Cardiac muscle cell (in vitro differentiated cells and primary cell): ENCODE measurements at regions not wholly inside any gene's neighbourhood (a gene's known extent, or its start where the extent isn't known, plus 50 kb on each side); places are given as distances from the start of the nearest gene placed in this dataset.
A peak's percentile ranks its signal among the peaks of the same experiment; 100 is the strongest.

Source experiments
- DNase-seq, 2 donors: peaks; one replicate each; pipeline versions ENCODE4 v3.0.0 to v3.0.0-alpha.2; 2010 to 2017; ENCODE audit warnings: low read depth in 1 of 2, low spot score in 1 of 2
- H3K27ac ChIP-seq: fragments of 200-600 bp; sonication (generic); 2 replicates; pipeline ENCODE4 v1.5.1; 2016
- H3K27me3 ChIP-seq: fragments of 200-600 bp; sonication (generic); 2 replicates; pipeline ENCODE4 v1.6.0; 2016; ENCODE audit warnings: control low read depth
- H3K36me3 ChIP-seq: fragments of 200-600 bp; sonication (generic); 2 replicates; pipeline ENCODE4 v1.5.1; 2016; ENCODE audit warnings: control low read depth
- H3K4me1 ChIP-seq: fragments of 200-600 bp; sonication (generic); 2 replicates; pipeline ENCODE4 v1.8.1; 2017; ENCODE audit warnings: low read depth, mild to moderate bottlenecking, mixed run types
- H3K4me3 ChIP-seq: fragments of 200-600 bp; sonication (generic); 2 replicates; pipeline ENCODE4 v1.5.1; 2016; ENCODE audit warnings: mild to moderate bottlenecking
- H3K9me3 ChIP-seq: fragments of 200-600 bp; sonication (generic); 2 replicates; pipeline ENCODE4 v1.5.1; 2017; ENCODE audit warnings: low read depth, mild to moderate bottlenecking, control low read depth
- TF ChIP-seq, protein P1 (sequence below): IDR thresholded peaks from 2 replicates; pipeline ENCODE4 v1.5.1; 2012; ENCODE audit warnings: low read depth, mild to moderate bottlenecking, low read length

DNA sequence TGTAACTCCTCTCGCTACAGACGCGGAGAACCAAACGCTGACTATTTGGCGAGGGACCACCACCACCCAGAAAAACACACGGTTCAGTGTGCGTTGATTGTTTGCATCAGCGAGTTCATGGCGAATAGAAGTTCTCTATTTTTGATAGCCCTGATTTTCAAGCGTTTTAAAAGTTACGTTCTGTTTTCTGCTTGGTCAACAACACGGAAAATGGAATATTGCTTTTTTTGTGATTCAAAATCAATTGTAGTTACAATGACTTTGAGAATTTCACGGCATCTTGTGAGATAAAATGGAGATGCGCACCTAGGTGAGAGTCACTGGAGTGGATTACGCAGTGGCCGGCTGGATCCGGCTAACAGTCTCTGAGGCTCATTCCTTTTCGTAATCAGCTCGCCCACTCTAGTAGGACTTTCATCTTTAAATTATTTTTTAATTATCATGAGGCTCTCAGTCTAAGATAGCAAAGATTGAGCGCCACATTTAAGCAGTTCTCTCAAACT is 54.8 kb downstream of the CCDC54 start:
- no peaks in the 10 kb centered on the region for H3K36me3 ChIP-seq
- no peaks in the 10 kb centered on the region for H3K9me3 ChIP-seq

DNA sequence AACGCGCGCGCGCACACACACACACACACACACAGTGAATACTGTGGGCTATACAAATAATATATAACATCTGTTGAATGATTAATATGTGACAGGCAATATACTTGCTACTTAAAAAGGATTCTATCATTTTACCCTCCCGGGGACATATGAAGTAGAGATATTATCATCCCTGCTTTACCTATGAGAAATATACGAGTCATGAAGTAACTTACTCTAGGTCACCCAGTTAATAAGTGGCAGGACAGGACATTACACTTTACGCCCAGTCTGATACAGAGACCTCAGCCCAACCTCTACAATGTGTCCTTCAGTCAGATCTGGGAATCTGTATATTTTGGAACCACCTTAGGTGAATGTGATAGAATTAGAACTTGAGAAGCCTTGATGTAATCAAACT is 55.4 kb downstream of the CCDC54 start:
- Histone ChIP-seq H3K9me3 (no peaks in the 10 kb centered on the region), H3K27me3 (peaks cover 21% of the 10 kb centered on the region), H3K4me3 (no peak overlapping the region), H3K36me3 (no peaks in the 10 kb centered on the region), H3K4me1 (peaks cover 5% of the 10 kb centered on the region), H3K27ac (no peak overlapping the region)
- TF ChIP-seq, protein P1, sequence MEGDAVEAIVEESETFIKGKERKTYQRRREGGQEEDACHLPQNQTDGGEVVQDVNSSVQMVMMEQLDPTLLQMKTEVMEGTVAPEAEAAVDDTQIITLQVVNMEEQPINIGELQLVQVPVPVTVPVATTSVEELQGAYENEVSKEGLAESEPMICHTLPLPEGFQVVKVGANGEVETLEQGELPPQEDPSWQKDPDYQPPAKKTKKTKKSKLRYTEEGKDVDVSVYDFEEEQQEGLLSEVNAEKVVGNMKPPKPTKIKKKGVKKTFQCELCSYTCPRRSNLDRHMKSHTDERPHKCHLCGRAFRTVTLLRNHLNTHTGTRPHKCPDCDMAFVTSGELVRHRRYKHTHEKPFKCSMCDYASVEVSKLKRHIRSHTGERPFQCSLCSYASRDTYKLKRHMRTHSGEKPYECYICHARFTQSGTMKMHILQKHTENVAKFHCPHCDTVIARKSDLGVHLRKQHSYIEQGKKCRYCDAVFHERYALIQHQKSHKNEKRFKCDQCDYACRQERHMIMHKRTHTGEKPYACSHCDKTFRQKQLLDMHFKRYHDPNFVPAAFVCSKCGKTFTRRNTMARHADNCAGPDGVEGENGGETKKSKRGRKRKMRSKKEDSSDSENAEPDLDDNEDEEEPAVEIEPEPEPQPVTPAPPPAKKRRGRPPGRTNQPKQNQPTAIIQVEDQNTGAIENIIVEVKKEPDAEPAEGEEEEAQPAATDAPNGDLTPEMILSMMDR = no peak
- DNase-seq = no peak

More for the DNA sequence above, 54.8 kb downstream of the CCDC54 start:
- H3K4me1 ChIP-seq = peaks cover 5% of the 10 kb centered on the region
- H3K27ac ChIP-seq = no peak overlapping the region
- DNase-seq = peak in 1 of 2 donors; percentile 42
- peaks cover 21% of the 10 kb centered on the region for H3K27me3 ChIP-seq
- TF ChIP-seq, protein P1 = no peak
- H3K4me3 ChIP-seq = peak overlapping the region; percentile 41

DNA sequence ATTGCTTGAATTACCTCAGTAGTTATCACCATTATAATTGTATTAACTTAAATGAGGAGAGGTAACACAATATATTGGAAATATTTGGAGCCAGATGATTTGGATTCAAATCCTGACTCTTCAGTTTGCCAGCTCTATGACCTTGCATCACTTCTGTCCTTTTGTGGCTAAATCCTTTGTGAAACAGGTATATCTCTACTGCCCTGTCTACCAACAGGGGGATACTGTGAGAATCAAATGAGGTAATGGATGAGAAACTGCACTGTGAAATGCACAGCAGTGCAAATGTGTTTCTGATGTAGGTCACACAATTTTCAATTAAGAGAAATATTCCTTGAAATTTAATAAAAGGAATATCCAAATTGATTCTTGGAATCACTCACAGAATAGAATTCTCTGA is 58.8 kb downstream of the CCDC54 start:
- TF ChIP-seq, protein P1 = no peak
- Histone ChIP-seq H3K36me3 (no peaks in the 10 kb centered on the region), H3K4me3 (no peak overlapping the region), H3K9me3 (no peaks in the 10 kb centered on the region), H3K4me1 (no peaks in the 10 kb centered on the region), H3K27ac (no peak overlapping the region), H3K27me3 (peaks cover 9% of the 10 kb centered on the region)
- DNase-seq = no peak

DNA sequence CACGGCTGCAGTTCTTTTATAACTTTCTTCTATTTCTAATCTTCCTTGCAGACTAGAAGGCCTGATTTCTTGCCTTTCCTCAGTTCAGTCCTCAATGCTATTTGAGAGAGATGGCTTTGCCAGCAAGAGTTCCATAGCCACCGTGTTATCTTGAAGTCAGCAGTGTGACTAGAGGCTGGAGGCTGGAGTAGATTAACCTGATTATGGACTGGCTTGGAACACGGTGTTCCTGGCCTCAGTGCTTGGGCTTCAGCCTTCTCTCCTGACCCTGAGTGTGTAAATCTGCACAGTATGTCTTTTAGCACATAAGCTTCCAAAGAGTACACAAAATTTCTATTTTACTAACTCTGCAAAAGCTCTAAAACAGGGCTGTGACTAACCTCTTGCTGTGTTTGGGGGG is 61.4 kb downstream of the CCDC54 start:
- Histone ChIP-seq H3K36me3 (no peaks in the 10 kb centered on the region), H3K27me3 (no peaks in the 10 kb centered on the region), H3K4me1 (no peaks in the 10 kb centered on the region), H3K9me3 (no peaks in the 10 kb centered on the region), H3K27ac (no peak overlapping the region), H3K4me3 (no peak overlapping the region)
- TF ChIP-seq, protein P1 = no peak
- DNase-seq = no peak

DNA sequence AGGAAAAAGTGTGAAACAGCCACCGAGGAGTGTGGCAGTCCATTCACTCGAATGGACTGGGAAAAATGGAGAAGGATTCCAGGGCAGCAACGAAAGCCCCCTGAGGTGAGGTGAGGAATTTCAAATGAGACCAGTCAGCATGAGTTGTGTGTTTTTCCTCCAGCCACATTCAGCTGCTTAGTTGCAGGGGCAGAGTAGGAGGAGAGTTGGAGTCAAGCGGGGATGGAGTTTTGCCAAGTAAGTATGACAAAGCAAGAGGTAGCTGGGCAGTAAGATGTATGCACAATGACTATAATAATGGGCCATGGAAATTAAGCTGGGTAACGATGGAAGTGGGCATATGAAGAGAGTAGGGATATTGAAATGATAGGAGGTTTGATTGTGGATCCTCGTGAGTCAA is 64.4 kb downstream of the CCDC54 start:
- Histone ChIP-seq H3K27me3 (no peaks in the 10 kb centered on the region), H3K4me1 (no peaks in the 10 kb centered on the region), H3K36me3 (no peaks in the 10 kb centered on the region), H3K4me3 (no peak overlapping the region), H3K9me3 (no peaks in the 10 kb centered on the region), H3K27ac (no peak overlapping the region)
- peak in 1 of 2 donors; percentile 9 for DNase-seq
- TF ChIP-seq, protein P1 = no peak

DNA sequence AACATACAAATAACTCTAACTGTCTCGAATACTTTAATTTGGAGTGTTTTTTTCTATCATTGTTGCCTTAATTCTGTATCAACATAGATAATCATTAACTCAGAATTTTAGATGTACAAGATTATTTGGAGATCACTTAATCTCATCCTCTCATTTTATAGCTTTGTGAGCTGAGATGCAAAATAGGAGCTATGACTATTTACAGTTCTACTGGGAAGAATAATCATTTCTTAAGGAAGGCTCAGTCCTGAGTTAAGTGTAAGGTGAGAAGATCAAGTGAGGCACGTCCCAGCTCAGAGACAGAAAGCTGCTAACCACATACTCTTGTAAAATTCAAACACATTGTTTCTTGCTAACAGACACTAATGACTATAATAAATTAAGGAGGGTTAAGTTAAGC is 66.2 kb downstream of the CCDC54 start:
- no peak overlapping the region for H3K27ac ChIP-seq
- DNase-seq = no peak
- H3K27me3 ChIP-seq = no peaks in the 10 kb centered on the region
- H3K9me3 ChIP-seq = no peaks in the 10 kb centered on the region
- TF ChIP-seq, protein P1 = no peak
- no peak overlapping the region for H3K4me3 ChIP-seq
- no peaks in the 10 kb centered on the region for H3K36me3 ChIP-seq
- no peaks in the 10 kb centered on the region for H3K4me1 ChIP-seq
